Panc1 (cell line): ENCODE measurements at regions not wholly inside any gene's neighbourhood (a gene's known extent, or its start where the extent isn't known, plus 50 kb on each side); places are given as distances from the start of the nearest gene placed in this dataset.
"Not testable (repeated sequence)": the region's sequence is repeated elsewhere in the genome, so short reads cannot be mapped to it uniquely, and the experiment has no call there.

Source experiments
- ATAC-seq: fragments of 200-7000 bp; cut with Tn5 transposase; 2 replicates; pipeline ENCODE4 v1.9.1; 2020; ENCODE audit warnings: mild to moderate bottlenecking, moderate library complexity
- BruUV-seq: library from RNA; stranded (reverse); fragments of 400-500 nt; replicated peaks from 2 replicates; lab custom pipeline; 2021; lab: Mats Ljungman, UMichigan
- CTCF ChIA-PET: fragments of 300-600 bp; sonication (Branson Sonifier 250); formaldehyde crosslinking; loops from one replicate; lab custom pipeline; 2022; ENCODE audit warnings: antibody characterized with exemption; lab: Charles Lee
- POLR2A ChIA-PET: fragments of 300-600 bp; sonication (Branson Sonifier 250); formaldehyde crosslinking; loops from one replicate; lab custom pipeline; 2022; ENCODE audit warnings: antibody characterized with exemption; lab: Charles Lee
- DNase-seq: peaks from one replicate; pipeline ENCODE4 v3.0.0-alpha.2; 2010; ENCODE audit warnings: low read depth, low spot score
- H3K27ac ChIP-seq: 2 replicates; pipeline ENCODE4 v1.5.1; 2011; ENCODE audit warnings: mild to moderate bottlenecking, low read length, inconsistent platforms
- H3K27me3 ChIP-seq: fragments of 200-500 bp; sonication (Bioruptor generic); 2 replicates; pipeline ENCODE4 v1.6.0; 2014; ENCODE audit warnings: low read length, inconsistent platforms; ENCODE audit not compliant: control insufficient read depth, insufficient read depth
- H3K36me3 ChIP-seq: fragments of 200-500 bp; sonication (Bioruptor generic); 2 replicates; pipeline ENCODE4 v1.5.1; 2014; ENCODE audit warnings: inconsistent platforms, mild to moderate bottlenecking, low read length, moderate library complexity; ENCODE audit not compliant: control insufficient read depth, insufficient read depth
- H3K4me1 ChIP-seq: 2 replicates; pipeline ENCODE4 v1.5.1; 2011; ENCODE audit warnings: inconsistent platforms, mild to moderate bottlenecking, low read length, moderate library complexity; ENCODE audit not compliant: control insufficient read depth, insufficient read depth
- H3K4me3 ChIP-seq, 2 experiments: 2 replicates each; pipeline ENCODE4 v1.5.1; 2011 to 2012; ENCODE audit warnings: low read depth in 2 of 2, low read length in 2 of 2, mild to moderate bottlenecking in 2 of 2, inconsistent platforms in 1 of 2, moderate library complexity in 1 of 2
- H3K9me3 ChIP-seq: fragments of 200-500 bp; sonication (Bioruptor generic); 2 replicates; pipeline ENCODE4 v1.5.1; 2014; ENCODE audit warnings: low read depth, mild to moderate bottlenecking, inconsistent platforms, low read length, moderate library complexity; ENCODE audit not compliant: control insufficient read depth, insufficient read depth
- POLR2AphosphoS5 ChIP-seq: IDR thresholded peaks from 2 replicates; pipeline ENCODE4 v1.6.1; 2012; ENCODE audit warnings: mild to moderate bottlenecking, low read depth, low read length, moderate library complexity
- REST ChIP-seq, 2 experiments: IDR thresholded peaks; 2 replicates each; pipeline ENCODE4 v1.6.1; 2011 to 2012; ENCODE audit warnings: low read depth in 2 of 2, control low read depth in 1 of 2, low read length in 1 of 2, mild to moderate bottlenecking in 1 of 2, moderate library complexity in 1 of 2; ENCODE audit not compliant: insufficient read depth in 1 of 2
- SIN3A ChIP-seq: IDR thresholded peaks from 2 replicates; pipeline ENCODE4 v1.6.1; 2012; ENCODE audit warnings: low read depth, mild to moderate bottlenecking, low read length, moderate library complexity, borderline replicate concordance; ENCODE audit not compliant: insufficient read depth
- TCF7L2 ChIP-seq: IDR thresholded peaks from 2 replicates; pipeline ENCODE4 v1.6.1; 2011; ENCODE audit warnings: mild to moderate bottlenecking, low read depth, low read length, inconsistent platforms
- in situ Hi-C: cut with HindIII; loops from 2 replicates; pipeline ENCODE4 v1.10.0; 2016; ENCODE audit warnings: low sequenced_read_pairs, low pct_unique_long_range_greater_than_20kb
- intact Hi-C: fragments of 100-400 bp; cut with micrococcal nuclease; formaldehyde crosslinking; loops from one replicate; pipeline ENCODE4 v1.10.0; 2022; ENCODE audit not compliant: unreplicated experiment
- TF ChIP-seq, protein P1 (sequence below): fragments of 450-650 bp; IDR thresholded peaks from 2 replicates; pipeline ENCODE4 v1.5.1; 2017; ENCODE audit warnings: mild to moderate bottlenecking

GRCh38 chr6:863127-863526 is 170.2 kb upstream of the EXOC2 start:
- H3K4me3 ChIP-seq, result peak overlapping the region; percentile 14 to 45; a peak in 3 of 4 replicates
- intact Hi-C loops, ATAC-seq, H3K36me3 ChIP-seq, POLR2A ChIA-PET, DNase-seq, CTCF ChIA-PET, BruUV-seq, H3K27me3 ChIP-seq, H3K4me1 ChIP-seq, H3K9me3 ChIP-seq, in situ Hi-C loops, H3K27ac ChIP-seq: not testable (repeated sequence)

- Histone ChIP-seq H3K27ac (no peak overlapping the region), H3K4me1 (no peaks in the 10 kb centered on the region), H3K4me3 (no peak overlapping the region), H3K36me3 (no peaks in the 10 kb centered on the region), H3K9me3 (no peaks in the 10 kb centered on the region), H3K27me3 (peaks cover 3% of the 10 kb centered on the region; the same call in 1 of the 2 replicates)
- intact Hi-C loops, result no loop called here
- ChIA-PET CTCF (no interaction called here), POLR2A (no interaction called here)
- BruUV-seq, result no TSS peak
- in situ Hi-C loops, result no loop called here
- DNase-seq, result no peak
- TF ChIP-seq TCF7L2, result no peak
- TF ChIP-seq, protein P1, sequence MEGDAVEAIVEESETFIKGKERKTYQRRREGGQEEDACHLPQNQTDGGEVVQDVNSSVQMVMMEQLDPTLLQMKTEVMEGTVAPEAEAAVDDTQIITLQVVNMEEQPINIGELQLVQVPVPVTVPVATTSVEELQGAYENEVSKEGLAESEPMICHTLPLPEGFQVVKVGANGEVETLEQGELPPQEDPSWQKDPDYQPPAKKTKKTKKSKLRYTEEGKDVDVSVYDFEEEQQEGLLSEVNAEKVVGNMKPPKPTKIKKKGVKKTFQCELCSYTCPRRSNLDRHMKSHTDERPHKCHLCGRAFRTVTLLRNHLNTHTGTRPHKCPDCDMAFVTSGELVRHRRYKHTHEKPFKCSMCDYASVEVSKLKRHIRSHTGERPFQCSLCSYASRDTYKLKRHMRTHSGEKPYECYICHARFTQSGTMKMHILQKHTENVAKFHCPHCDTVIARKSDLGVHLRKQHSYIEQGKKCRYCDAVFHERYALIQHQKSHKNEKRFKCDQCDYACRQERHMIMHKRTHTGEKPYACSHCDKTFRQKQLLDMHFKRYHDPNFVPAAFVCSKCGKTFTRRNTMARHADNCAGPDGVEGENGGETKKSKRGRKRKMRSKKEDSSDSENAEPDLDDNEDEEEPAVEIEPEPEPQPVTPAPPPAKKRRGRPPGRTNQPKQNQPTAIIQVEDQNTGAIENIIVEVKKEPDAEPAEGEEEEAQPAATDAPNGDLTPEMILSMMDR, result no peak
- ATAC-seq, result no peak
Observed at GRCh38 chr6:859936-860335, 167.0 kb upstream of the EXOC2 start.

- POLR2A ChIA-PET, result no interaction called here
- Histone ChIP-seq H3K27ac (no peak overlapping the region), H3K4me3 (no peak overlapping the region), H3K9me3 (no peaks in the 10 kb centered on the region), H3K27me3 (no peaks in the 10 kb centered on the region), H3K36me3 (no peaks in the 10 kb centered on the region), H3K4me1 (no peaks in the 10 kb centered on the region)
- DNase-seq, result no peak
- BruUV-seq, result no TSS peak
- in situ Hi-C loops (no loop called here), intact Hi-C loops (no loop called here)
- CTCF ChIA-PET, result no interaction called here
- ATAC-seq, result no peak
- TF ChIP-seq, protein P1, result no peak
- TF ChIP-seq SIN3A, result no peak
- TF ChIP-seq REST (IDR thresholded peaks at IDR 0.05; ENCODE audit: insufficient read depth in 1 of 2, low read depth in 2 of 2, low read length in 1 of 2), result no peak
- no peak for TF ChIP-seq TCF7L2
- TF ChIP-seq POLR2AphosphoS5, result no peak
Observed at GRCh38 chr6:854406-855118, 161.6 kb upstream of the EXOC2 start.

DNA sequence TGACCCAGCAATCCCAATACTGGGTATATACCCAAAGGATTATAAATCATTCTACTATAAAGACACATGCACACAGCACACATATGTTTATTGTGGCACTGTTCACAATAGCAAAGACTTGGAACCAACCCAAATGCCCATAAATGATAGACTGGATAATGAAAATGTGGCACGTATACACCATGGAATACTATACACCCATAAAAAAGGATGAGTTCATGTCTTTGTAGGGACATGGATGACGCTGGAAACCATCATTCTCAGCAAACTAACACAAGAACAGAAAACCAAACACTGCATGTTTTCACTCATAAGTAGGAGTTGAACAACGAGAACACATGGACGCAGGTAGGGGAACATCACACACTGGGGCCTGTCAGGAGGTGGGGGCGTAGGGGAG is 159.3 kb upstream of the EXOC2 start:
- BruUV-seq, H3K9me3 ChIP-seq, POLR2A ChIA-PET, H3K4me1 ChIP-seq, H3K36me3 ChIP-seq, in situ Hi-C loops, H3K4me3 ChIP-seq, intact Hi-C loops, H3K27me3 ChIP-seq, DNase-seq, CTCF ChIA-PET, H3K27ac ChIP-seq, ATAC-seq: not testable (repeated sequence)
